Colonic mucosa (tissue), 4 donors: ENCODE measurements at regions not wholly inside any gene's neighbourhood (a gene's known extent, or its start where the extent isn't known, plus 50 kb on each side); places are given as distances from the start of the nearest gene placed in this dataset.

ENCODE experiments used
- DNase-seq: peaks from one replicate; pipeline ENCODE4 v3.0.0-alpha.2; 2020
- H3K27ac ChIP-seq: fragments of 200-600 bp; one replicate; pipeline ENCODE4 v1.8.0; 2021
- H3K27me3 ChIP-seq: fragments of 200-600 bp; one replicate; pipeline ENCODE4 v1.8.0; 2021
- H3K36me3 ChIP-seq: fragments of 200-600 bp; one replicate; pipeline ENCODE4 v1.8.0; 2021
- H3K4me1 ChIP-seq: fragments of 200-600 bp; one replicate; pipeline ENCODE4 v1.8.0; 2021; ENCODE audit warnings: mild to moderate bottlenecking
- H3K4me3 ChIP-seq: fragments of 200-600 bp; one replicate; pipeline ENCODE4 v1.8.0; 2021
- H3K9ac ChIP-seq, 2 donors: one replicate each; pipeline ENCODE4 v1.7.0; 2013; ENCODE audit warnings: control low read depth in 2 of 2, low read depth in 2 of 2, low read length in 2 of 2
- H3K9me3 ChIP-seq: fragments of 200-600 bp; one replicate; pipeline ENCODE4 v1.8.0; 2021
- intact Hi-C: fragments of 100-400 bp; cut with DNase I; formaldehyde crosslinking; loops from one replicate; pipeline ENCODE4 v1.14.1; 2022
- TF ChIP-seq, protein P1 (sequence below): fragments of 200-600 bp; IDR thresholded peaks from one replicate; pipeline ENCODE4 v1.8.0; 2022; ENCODE audit warnings: antibody characterized with exemption, mild to moderate bottlenecking
- donor health status: healthy.
- donor health status: DM: no; HTN: no; CAD: no.
- donor health status: DM: no; HTN: no; CAD: no.

- Histone ChIP-seq H3K4me1 (no peaks in the 10 kb centered on the region), H3K27ac (no peak overlapping the region), H3K4me3 (no peak overlapping the region), H3K9ac (no peak overlapping the region), H3K36me3 (no peaks in the 10 kb centered on the region), H3K9me3 (no peaks in the 10 kb centered on the region), H3K27me3 (no peaks in the 10 kb centered on the region)
- intact Hi-C loops, result no loop called here
- TF ChIP-seq, protein P1, sequence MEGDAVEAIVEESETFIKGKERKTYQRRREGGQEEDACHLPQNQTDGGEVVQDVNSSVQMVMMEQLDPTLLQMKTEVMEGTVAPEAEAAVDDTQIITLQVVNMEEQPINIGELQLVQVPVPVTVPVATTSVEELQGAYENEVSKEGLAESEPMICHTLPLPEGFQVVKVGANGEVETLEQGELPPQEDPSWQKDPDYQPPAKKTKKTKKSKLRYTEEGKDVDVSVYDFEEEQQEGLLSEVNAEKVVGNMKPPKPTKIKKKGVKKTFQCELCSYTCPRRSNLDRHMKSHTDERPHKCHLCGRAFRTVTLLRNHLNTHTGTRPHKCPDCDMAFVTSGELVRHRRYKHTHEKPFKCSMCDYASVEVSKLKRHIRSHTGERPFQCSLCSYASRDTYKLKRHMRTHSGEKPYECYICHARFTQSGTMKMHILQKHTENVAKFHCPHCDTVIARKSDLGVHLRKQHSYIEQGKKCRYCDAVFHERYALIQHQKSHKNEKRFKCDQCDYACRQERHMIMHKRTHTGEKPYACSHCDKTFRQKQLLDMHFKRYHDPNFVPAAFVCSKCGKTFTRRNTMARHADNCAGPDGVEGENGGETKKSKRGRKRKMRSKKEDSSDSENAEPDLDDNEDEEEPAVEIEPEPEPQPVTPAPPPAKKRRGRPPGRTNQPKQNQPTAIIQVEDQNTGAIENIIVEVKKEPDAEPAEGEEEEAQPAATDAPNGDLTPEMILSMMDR, result peak; percentile 71
- DNase-seq, result peak; percentile 43
Observed at GRCh38 chr6:30411515-30412207, 66.7 kb downstream of the RPP21 start.

DNA sequence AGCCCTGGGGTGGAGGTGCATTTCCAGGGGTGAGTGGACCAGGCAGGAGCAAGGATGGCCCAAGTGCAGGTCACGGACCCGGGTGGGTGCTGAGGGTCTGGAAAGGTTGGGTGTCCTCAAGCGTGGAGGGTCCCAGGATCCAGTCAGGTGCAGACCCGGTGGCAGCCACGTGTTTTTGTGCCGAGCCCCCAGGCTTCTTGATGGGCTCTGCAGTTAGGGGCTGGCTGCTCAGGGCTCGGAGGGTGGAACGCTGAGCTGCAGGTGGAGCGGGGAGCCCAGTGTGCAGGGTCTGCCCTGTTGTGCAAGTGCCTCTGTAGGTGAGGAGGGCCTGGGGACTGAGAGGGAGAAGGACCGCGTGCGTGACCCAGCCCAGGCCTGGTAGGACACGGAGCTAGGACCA lies 70.9 kb upstream of the HLA-E start:
- Histone ChIP-seq H3K27me3 (no peaks in the 10 kb centered on the region), H3K4me1 (no peaks in the 10 kb centered on the region), H3K9me3 (no peaks in the 10 kb centered on the region), H3K4me3 (no peak overlapping the region), H3K36me3 (no peaks in the 10 kb centered on the region), H3K27ac (no peak overlapping the region), H3K9ac (no peak overlapping the region)
- TF ChIP-seq, protein P1, result no peak
- no peak for DNase-seq
- intact Hi-C loops, result no loop called here

DNA sequence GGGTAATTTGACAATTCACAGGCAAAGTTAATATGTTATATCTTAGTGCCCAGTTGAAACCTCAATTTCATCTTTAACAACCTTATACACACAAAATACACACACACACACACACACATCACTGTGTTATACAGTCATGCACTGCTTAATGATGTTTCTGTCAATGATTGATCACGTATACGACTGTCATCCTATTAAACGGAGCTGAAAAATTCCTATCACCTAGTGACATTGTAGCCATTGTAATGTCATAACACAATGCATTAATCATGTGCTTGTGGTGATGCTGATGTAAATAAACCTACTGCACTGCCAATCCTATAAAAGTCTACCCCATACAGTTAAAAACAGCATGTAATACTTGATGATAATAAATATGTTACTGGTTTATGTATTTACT lies 64.8 kb upstream of the HLA-E start:
- Histone ChIP-seq H3K9ac (no peak overlapping the region), H3K9me3 (no peaks in the 10 kb centered on the region), H3K4me1 (no peaks in the 10 kb centered on the region), H3K27me3 (no peaks in the 10 kb centered on the region), H3K4me3 (no peak overlapping the region), H3K36me3 (no peaks in the 10 kb centered on the region), H3K27ac (no peak overlapping the region)
- DNase-seq, result no peak
- TF ChIP-seq, protein P1, result no peak
- intact Hi-C loops, result no loop called here
